Breast epithelium (tissue), 3 donors: ENCODE measurements at regions not wholly inside any gene's neighbourhood (a gene's known extent, or its start where the extent isn't known, plus 50 kb on each side); places are given as distances from the start of the nearest gene placed in this dataset.

Experiments
- CTCF ChIP-seq, 3 donors: fragments of 450-650 bp; IDR thresholded peaks; one replicate each; pipeline ENCODE4 v1.5.1; 2016 to 2017; ENCODE audit warnings: antibody characterized with exemption in 3 of 3, mild to moderate bottlenecking in 3 of 3, moderate library complexity in 3 of 3
- POLR2A ChIP-seq: fragments of 450-650 bp; IDR thresholded peaks from one replicate; pipeline ENCODE4 v1.6.1; 2016; ENCODE audit warnings: antibody characterized with exemption, mild to moderate bottlenecking, moderate library complexity
- POLR2AphosphoS5 ChIP-seq, 3 donors: sonication (generic); formaldehyde crosslinking; IDR thresholded peaks; one replicate each; pipeline ENCODE4 v1.6.1; 2017; ENCODE audit warnings: antibody characterized with exemption in 3 of 3

GRCh38 chr6:148671952-148672351, 74.9 kb upstream of the UST start:
- no peak for TF ChIP-seq CTCF (IDR thresholded peaks at IDR 0.05)
- no peak for TF ChIP-seq POLR2A
- no peak for TF ChIP-seq POLR2AphosphoS5 (IDR thresholded peaks at IDR 0.05)
